ENCODE measurements at regions not wholly inside any gene's neighbourhood (a gene's known extent, or its start where the extent isn't known, plus 50 kb on each side); places are given as distances from the start of the nearest gene placed in this dataset.

- no peak for DNase-seq (ENCODE audit: low read depth, low spot score)
These were observed 991.6 kb downstream of the FAT4 start for GRCh38 chr4:126306152-126306869.

- no peak for DNase-seq (ENCODE audit: low read depth, low spot score)
These were observed 1003.6 kb downstream of the FAT4 start for GRCh38 chr4:126318376-126318775.

GRCh38 chr4:126328914-126329313 lies 1014.2 kb downstream of the FAT4 start:
- no peak for DNase-seq (ENCODE audit: low read depth, low spot score)

GRCh38 chr4:126338548-126338947 lies 1023.8 kb downstream of the FAT4 start:
- no peak for DNase-seq (ENCODE audit: low read depth, low spot score)

GRCh38 chr4:126341927-126342326 lies 1027.2 kb downstream of the FAT4 start:
- no peak for DNase-seq (ENCODE audit: low read depth, low spot score)

GRCh38 chr4:126344472-126344871 lies 1029.7 kb downstream of the FAT4 start:
- DNase-seq (ENCODE audit: low read depth, low spot score), result no peak

GRCh38 chr4:126346654-126347053 lies 1031.9 kb downstream of the FAT4 start:
- no peak for DNase-seq (ENCODE audit: low read depth, low spot score)

GRCh38 chr4:126354784-126355183 lies 1040.0 kb downstream of the FAT4 start:
- no peak for DNase-seq (ENCODE audit: low read depth, low spot score)

- DNase-seq (ENCODE audit: low read depth, low spot score), result no peak
These were observed 1043.3 kb downstream of the FAT4 start for GRCh38 chr4:126358041-126358440.

- DNase-seq (ENCODE audit: low read depth, low spot score), result no peak
These were observed 1046.5 kb downstream of the FAT4 start for GRCh38 chr4:126361287-126361686.

GRCh38 chr4:126364311-126364911 lies 1049.7 kb downstream of the FAT4 start:
- DNase-seq (ENCODE audit: low read depth, low spot score), result no peak

- DNase-seq (ENCODE audit: low read depth, low spot score), result no peak
These were observed 1054.3 kb downstream of the FAT4 start for GRCh38 chr4:126369076-126369475.

- no peak for DNase-seq (ENCODE audit: low read depth, low spot score)
These were observed 1057.9 kb downstream of the FAT4 start for GRCh38 chr4:126372634-126373033.

- DNase-seq (ENCODE audit: low read depth, low spot score), result peak; percentile 71
These were observed 1060.8 kb downstream of the FAT4 start for GRCh38 chr4:126375462-126376054.

GRCh38 chr4:126385954-126386353 lies 1071.2 kb downstream of the FAT4 start:
- no peak for DNase-seq (ENCODE audit: low read depth, low spot score)

- DNase-seq (ENCODE audit: low read depth, low spot score), result peak; percentile 53
These were observed 1071.8 kb downstream of the FAT4 start for GRCh38 chr4:126386512-126386911.

- peak; percentile 14 for DNase-seq (ENCODE audit: low read depth, low spot score)
These were observed 1080.9 kb downstream of the FAT4 start for GRCh38 chr4:126395664-126396063.

- DNase-seq (ENCODE audit: low read depth, low spot score), result no peak
These were observed 1081.4 kb downstream of the FAT4 start for GRCh38 chr4:126396121-126396520.

- no peak for DNase-seq (ENCODE audit: low read depth, low spot score)
These were observed 1081.9 kb downstream of the FAT4 start for GRCh38 chr4:126396703-126397102.

- DNase-seq (ENCODE audit: low read depth, low spot score), result peak; percentile 6
These were observed 1089.8 kb downstream of the FAT4 start for GRCh38 chr4:126404549-126404948.

- DNase-seq (ENCODE audit: low read depth, low spot score), result peak; percentile 7
These were observed 1090.7 kb downstream of the FAT4 start for GRCh38 chr4:126405369-126405982.

GRCh38 chr4:126409746-126410145 lies 1095.0 kb downstream of the FAT4 start:
- DNase-seq (ENCODE audit: low read depth, low spot score), result no peak

- no peak for DNase-seq (ENCODE audit: low read depth, low spot score)
These were observed 1096.3 kb downstream of the FAT4 start for GRCh38 chr4:126411047-126411446.
